ENCODE measurements at regions not wholly inside any gene's neighbourhood (a gene's known extent, or its start where the extent isn't known, plus 50 kb on each side); places are given as distances from the start of the nearest gene placed in this dataset.

GRCh38 chr19:31727536-31727935 lies 378.3 kb upstream of the TSHZ3 start:
- Histone ChIP-seq H3K36me3 (replicated peaks in 1 of 2; ENCODE audit: control insufficient read depth in 1 of 2, insufficient read depth in 2 of 2, low read length in 2 of 2) (no peaks in the 10 kb centered on the region), H3K27ac (ENCODE audit: extremely low read length, insufficient read depth, low read length) (no peak overlapping the region), H3K4me3 (replicated peaks in 1 of 3; ENCODE audit: insufficient read depth in 1 of 3, low read depth in 2 of 3, low read length in 3 of 3) (no peak overlapping the region), H3K9ac (ENCODE audit: insufficient read depth, low read depth, low read length) (no peak overlapping the region), H3K79me2 (ENCODE audit: insufficient read depth, low read length) (no peaks in the 10 kb centered on the region), H2AFZ (ENCODE audit: low read length) (no peak overlapping the region), H3K9me3 (ENCODE audit: low read length) (peaks cover 93% of the 10 kb centered on the region), H3K4me1 (ENCODE audit: insufficient read depth, low read length) (no peaks in the 10 kb centered on the region), H3K4me2 (ENCODE audit: low read depth, low read length) (no peak overlapping the region), H3K27me3 (ENCODE audit: control insufficient read depth in 1 of 2, insufficient read depth in 2 of 2, low read length in 2 of 2) (no peaks in the 10 kb centered on the region), H4K20me1 (ENCODE audit: insufficient read depth, low read length) (no peaks in the 10 kb centered on the region)
- POLR2A ChIA-PET: no interaction called here
- ATAC-seq (no peak), DNase-seq (ENCODE audit: low spot score) (no peak), FAIRE-seq (no peak)
- in situ Hi-C loops (cut with HindIII; ENCODE audit: extremely low pct_ligation_motif_present, low pct_unique_long_range_greater_than_20kb): no loop called here
- 46% methylated on average over 10 of the region's 10 CpGs for WGBS (ENCODE audit: low lambda C conversion rate)
- intact Hi-C loops (cut with micrococcal nuclease; ENCODE audit: unreplicated experiment): no loop called here
- CTCF ChIA-PET (ENCODE audit: low intra/inter-chr PET ratio, low total read pairs): no interaction called here
- no TSS peak for BruUV-seq (replicated peaks)
- TF ChIP-seq ZNF124 (CRISPR knock-in tag; IDR thresholded peaks at IDR 0.05) (no peak), KLF11 (CRISPR knock-in tag; IDR thresholded peaks at IDR 0.05) (no peak), ARID5B (CRISPR knock-in tag; IDR thresholded peaks at IDR 0.05) (no peak), PBX3 (CRISPR knock-in tag; IDR thresholded peaks at IDR 0.05; ENCODE audit: borderline replicate concordance) (no peak), KMT2A (CRISPR knock-in tag; IDR thresholded peaks at IDR 0.05) (no peak), THAP11 (CRISPR knock-in tag; IDR thresholded peaks at IDR 0.05) (no peak), DNMT3B (CRISPR knock-in tag; conservative IDR thresholded peaks at IDR 0.05) (no peak), UBTF (CRISPR knock-in tag; IDR thresholded peaks at IDR 0.05) (no peak), ZBTB38 (CRISPR knock-in tag; IDR thresholded peaks at IDR 0.05) (no peak), ZMAT3 (CRISPR knock-in tag; conservative IDR thresholded peaks at IDR 0.05) (no peak), RFX3 (CRISPR knock-in tag; IDR thresholded peaks at IDR 0.05) (no peak), ZBTB26 (CRISPR knock-in tag; IDR thresholded peaks at IDR 0.05; ENCODE audit: borderline replicate concordance) (no peak), ZNF556 (CRISPR knock-in tag; IDR thresholded peaks at IDR 0.05; ENCODE audit: borderline replicate concordance) (no peak), POLR2G (IDR thresholded peaks at IDR 0.05; ENCODE audit: low read depth, low read length) (no peak)
- TF ChIP-seq, protein P1, sequence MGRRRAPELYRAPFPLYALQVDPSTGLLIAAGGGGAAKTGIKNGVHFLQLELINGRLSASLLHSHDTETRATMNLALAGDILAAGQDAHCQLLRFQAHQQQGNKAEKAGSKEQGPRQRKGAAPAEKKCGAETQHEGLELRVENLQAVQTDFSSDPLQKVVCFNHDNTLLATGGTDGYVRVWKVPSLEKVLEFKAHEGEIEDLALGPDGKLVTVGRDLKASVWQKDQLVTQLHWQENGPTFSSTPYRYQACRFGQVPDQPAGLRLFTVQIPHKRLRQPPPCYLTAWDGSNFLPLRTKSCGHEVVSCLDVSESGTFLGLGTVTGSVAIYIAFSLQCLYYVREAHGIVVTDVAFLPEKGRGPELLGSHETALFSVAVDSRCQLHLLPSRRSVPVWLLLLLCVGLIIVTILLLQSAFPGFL (CRISPR knock-in tag; IDR thresholded peaks at IDR 0.05): no peak

Measured in HepG2 (cell line).